HL-60 (cell line): ENCODE measurements at regions not wholly inside any gene's neighbourhood (a gene's known extent, or its start where the extent isn't known, plus 50 kb on each side); places are given as distances from the start of the nearest gene placed in this dataset.

Source experiments
- DNase-seq, 2 experiments: peaks; one replicate each; pipeline ENCODE4 v3.0.0-alpha.2; 2010 to 2020; ENCODE audit warnings: low read depth in 1 of 2, low spot score in 1 of 2
- H3K27ac ChIP-seq: fragments of 250-450 bp; sonication (Bioruptor Pico); replicated peaks from 2 replicates; pipeline ENCODE4 v1.5.1; 2020; ENCODE audit warnings: mild to moderate bottlenecking, moderate library complexity
- H3K27me3 ChIP-seq: fragments of 250-450 bp; sonication (Bioruptor Pico); 2 replicates; pipeline ENCODE4 v1.5.1; 2021; ENCODE audit warnings: mild to moderate bottlenecking, moderate library complexity; ENCODE audit not compliant: insufficient read depth, poor library complexity, severe bottlenecking
- H3K4me3 ChIP-seq: replicated peaks from 2 replicates; pipeline ENCODE4 v1.5.1; 2011; ENCODE audit warnings: mild to moderate bottlenecking, control low read depth, low read length; ENCODE audit not compliant: insufficient read depth
- GABPA ChIP-seq: IDR thresholded peaks from 2 replicates; pipeline ENCODE4 v1.6.1; 2012; ENCODE audit warnings: low read depth
- POLR2AphosphoS5 ChIP-seq: IDR thresholded peaks from 2 replicates; pipeline ENCODE4 v1.6.1; 2012; ENCODE audit warnings: low read depth
- SPI1 ChIP-seq: IDR thresholded peaks from 2 replicates; pipeline ENCODE4 v1.6.1; 2012; ENCODE audit warnings: low read depth, mild to moderate bottlenecking, borderline replicate concordance
- TF ChIP-seq, protein P1 (sequence below): IDR thresholded peaks from one replicate; pipeline ENCODE4 v1.5.1; 2011; ENCODE audit warnings: low read length, control low read depth, inconsistent platforms; ENCODE audit not compliant: insufficient read depth
- TF ChIP-seq, protein P2 (sequence below): IDR thresholded peaks from 2 replicates; pipeline ENCODE4 v1.6.1; 2012; ENCODE audit warnings: low read depth; ENCODE audit not compliant: insufficient replicate concordance

- Histone ChIP-seq H3K27me3 (no peaks in the 10 kb centered on the region), H3K4me3 (no peak overlapping the region), H3K27ac (no peak overlapping the region)
- TF ChIP-seq POLR2AphosphoS5 (no peak), SPI1 (no peak), GABPA (no peak)
- TF ChIP-seq, protein P1, sequence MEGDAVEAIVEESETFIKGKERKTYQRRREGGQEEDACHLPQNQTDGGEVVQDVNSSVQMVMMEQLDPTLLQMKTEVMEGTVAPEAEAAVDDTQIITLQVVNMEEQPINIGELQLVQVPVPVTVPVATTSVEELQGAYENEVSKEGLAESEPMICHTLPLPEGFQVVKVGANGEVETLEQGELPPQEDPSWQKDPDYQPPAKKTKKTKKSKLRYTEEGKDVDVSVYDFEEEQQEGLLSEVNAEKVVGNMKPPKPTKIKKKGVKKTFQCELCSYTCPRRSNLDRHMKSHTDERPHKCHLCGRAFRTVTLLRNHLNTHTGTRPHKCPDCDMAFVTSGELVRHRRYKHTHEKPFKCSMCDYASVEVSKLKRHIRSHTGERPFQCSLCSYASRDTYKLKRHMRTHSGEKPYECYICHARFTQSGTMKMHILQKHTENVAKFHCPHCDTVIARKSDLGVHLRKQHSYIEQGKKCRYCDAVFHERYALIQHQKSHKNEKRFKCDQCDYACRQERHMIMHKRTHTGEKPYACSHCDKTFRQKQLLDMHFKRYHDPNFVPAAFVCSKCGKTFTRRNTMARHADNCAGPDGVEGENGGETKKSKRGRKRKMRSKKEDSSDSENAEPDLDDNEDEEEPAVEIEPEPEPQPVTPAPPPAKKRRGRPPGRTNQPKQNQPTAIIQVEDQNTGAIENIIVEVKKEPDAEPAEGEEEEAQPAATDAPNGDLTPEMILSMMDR: no peak
- TF ChIP-seq, protein P2, sequence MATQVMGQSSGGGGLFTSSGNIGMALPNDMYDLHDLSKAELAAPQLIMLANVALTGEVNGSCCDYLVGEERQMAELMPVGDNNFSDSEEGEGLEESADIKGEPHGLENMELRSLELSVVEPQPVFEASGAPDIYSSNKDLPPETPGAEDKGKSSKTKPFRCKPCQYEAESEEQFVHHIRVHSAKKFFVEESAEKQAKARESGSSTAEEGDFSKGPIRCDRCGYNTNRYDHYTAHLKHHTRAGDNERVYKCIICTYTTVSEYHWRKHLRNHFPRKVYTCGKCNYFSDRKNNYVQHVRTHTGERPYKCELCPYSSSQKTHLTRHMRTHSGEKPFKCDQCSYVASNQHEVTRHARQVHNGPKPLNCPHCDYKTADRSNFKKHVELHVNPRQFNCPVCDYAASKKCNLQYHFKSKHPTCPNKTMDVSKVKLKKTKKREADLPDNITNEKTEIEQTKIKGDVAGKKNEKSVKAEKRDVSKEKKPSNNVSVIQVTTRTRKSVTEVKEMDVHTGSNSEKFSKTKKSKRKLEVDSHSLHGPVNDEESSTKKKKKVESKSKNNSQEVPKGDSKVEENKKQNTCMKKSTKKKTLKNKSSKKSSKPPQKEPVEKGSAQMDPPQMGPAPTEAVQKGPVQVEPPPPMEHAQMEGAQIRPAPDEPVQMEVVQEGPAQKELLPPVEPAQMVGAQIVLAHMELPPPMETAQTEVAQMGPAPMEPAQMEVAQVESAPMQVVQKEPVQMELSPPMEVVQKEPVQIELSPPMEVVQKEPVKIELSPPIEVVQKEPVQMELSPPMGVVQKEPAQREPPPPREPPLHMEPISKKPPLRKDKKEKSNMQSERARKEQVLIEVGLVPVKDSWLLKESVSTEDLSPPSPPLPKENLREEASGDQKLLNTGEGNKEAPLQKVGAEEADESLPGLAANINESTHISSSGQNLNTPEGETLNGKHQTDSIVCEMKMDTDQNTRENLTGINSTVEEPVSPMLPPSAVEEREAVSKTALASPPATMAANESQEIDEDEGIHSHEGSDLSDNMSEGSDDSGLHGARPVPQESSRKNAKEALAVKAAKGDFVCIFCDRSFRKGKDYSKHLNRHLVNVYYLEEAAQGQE: no peak
- DNase-seq: no peak
Measured at GRCh38 chr1:181334724-181335123, 148.6 kb upstream of the CACNA1E start.

DNA sequence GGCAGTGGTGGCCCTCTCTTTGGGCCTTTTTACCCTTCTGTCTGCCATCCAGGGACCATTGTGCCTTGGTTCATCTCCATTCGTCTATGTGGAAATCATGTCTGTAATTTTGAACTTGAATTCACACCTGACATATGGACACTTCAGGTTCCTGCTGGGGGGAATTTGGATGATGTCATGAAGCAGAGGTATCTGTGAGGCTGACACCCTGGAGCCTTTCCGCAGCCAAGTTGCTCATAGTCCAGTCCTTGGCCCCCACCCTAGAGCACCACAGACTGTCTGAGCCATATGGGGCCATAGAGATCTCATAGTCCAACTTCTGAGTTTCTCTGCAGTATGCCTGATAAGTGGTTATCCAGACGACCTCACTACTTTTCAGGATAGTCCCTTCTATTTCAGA is 147.7 kb upstream of the CACNA1E start:
- H3K27ac ChIP-seq: no peak overlapping the region
- no peak overlapping the region for H3K4me3 ChIP-seq
- TF ChIP-seq SPI1: no peak
- TF ChIP-seq, protein P1: no peak
- TF ChIP-seq, protein P2: no peak
- no peak for TF ChIP-seq POLR2AphosphoS5
- no peak for TF ChIP-seq GABPA
- no peaks in the 10 kb centered on the region for H3K27me3 ChIP-seq
- DNase-seq: no peak

GRCh38 chr1:181341026-181341632 is 142.2 kb upstream of the CACNA1E start:
- Histone ChIP-seq H3K27ac (no peak overlapping the region), H3K27me3 (peaks cover 2% of the 10 kb centered on the region), H3K4me3 (no peak overlapping the region)
- TF ChIP-seq SPI1 (no peak), GABPA (no peak), POLR2AphosphoS5 (no peak)
- TF ChIP-seq, protein P2: no peak
- TF ChIP-seq, protein P1: no peak
- DNase-seq: no peak
